ENCODE measurements at regions not wholly inside any gene's neighbourhood (a gene's known extent, or its start where the extent isn't known, plus 50 kb on each side); places are given as distances from the start of the nearest gene placed in this dataset.

- TF ChIP-seq CTCF (conservative IDR thresholded peaks at IDR 0.05; ENCODE audit: low read depth, low read length), result no peak
- no peak for TF ChIP-seq EZH2 (IDR thresholded peaks at IDR 0.05; ENCODE audit: low read length, unreplicated experiment)
These were observed 1490.0 kb upstream of the GBE1 start for GRCh38 chr3:83251490-83251889.

Data from PC-3 (cell line).